GM12891 (cell line): ENCODE measurements at regions not wholly inside any gene's neighbourhood (a gene's known extent, or its start where the extent isn't known, plus 50 kb on each side); places are given as distances from the start of the nearest gene placed in this dataset.

Source experiments
- POLR2A ChIP-seq: IDR thresholded peaks from 2 replicates; pipeline ENCODE4 v1.6.1; 2011; ENCODE audit warnings: low read depth, low read length, control low read depth
- SPI1 ChIP-seq: IDR thresholded peaks from 2 replicates; pipeline ENCODE4 v1.6.1; 2011; ENCODE audit warnings: low read depth, low read length, control low read depth

GRCh38 chr9:7858166-7858565 lies 58.6 kb upstream of the DMAC1 start:
- TF ChIP-seq SPI1 (no peak), POLR2A (no peak)
